ENCODE measurements at regions not wholly inside any gene's neighbourhood (a gene's known extent, or its start where the extent isn't known, plus 50 kb on each side); places are given as distances from the start of the nearest gene placed in this dataset.

GRCh38 chr14:96683562-96684289 is 113.5 kb upstream of the VRK1 start:
- Histone ChIP-seq H3K27ac (no peak overlapping the region), H3K27me3 (no peaks in the 10 kb centered on the region), H3K9me3 (no peaks in the 10 kb centered on the region), H3K4me1 (no peaks in the 10 kb centered on the region), H3K4me3 (no peak overlapping the region), H3K36me3 (no peaks in the 10 kb centered on the region)
- no peak for TF ChIP-seq POLR2A (IDR thresholded peaks at IDR 0.05)
- DNase-seq = no peak

- no peak for TF ChIP-seq CTCF (IDR thresholded peaks at IDR 0.05)
- TF ChIP-seq POLR2A (IDR thresholded peaks at IDR 0.05) = no peak
- no peaks in the 10 kb centered on the region for H3K27me3 ChIP-seq
Observed at GRCh38 chr14:96686126-96686525, 111.1 kb upstream of the VRK1 start.

GRCh38 chr14:96688629-96689028 is 108.6 kb upstream of the VRK1 start:
- TF ChIP-seq POLR2A (IDR thresholded peaks at IDR 0.05) = no peak
- TF ChIP-seq CTCF (IDR thresholded peaks at IDR 0.05) = no peak
- no peak overlapping the region for H3K27ac ChIP-seq
- DNase-seq = no peak

More at GRCh38 chr14:96686126-96686525, 111.1 kb upstream of the VRK1 start:
- no peaks in the 10 kb centered on the region for H3K9me3 ChIP-seq
- no peaks in the 10 kb centered on the region for H3K36me3 ChIP-seq
- no peaks in the 10 kb centered on the region for H3K4me1 ChIP-seq
- H3K27ac ChIP-seq = no peak overlapping the region
- no peak overlapping the region for H3K4me3 ChIP-seq
- DNase-seq = no peak

GRCh38 chr14:96690713-96691383 is 106.3 kb upstream of the VRK1 start:
- DNase-seq = no peak
- H3K36me3 ChIP-seq = no peaks in the 10 kb centered on the region
- no peak overlapping the region for H3K27ac ChIP-seq
- no peak overlapping the region for H3K4me3 ChIP-seq
- H3K4me1 ChIP-seq = no peaks in the 10 kb centered on the region
- H3K27me3 ChIP-seq = no peaks in the 10 kb centered on the region
- TF ChIP-seq CTCF (IDR thresholded peaks at IDR 0.05) = no peak
- no peak for TF ChIP-seq POLR2A (IDR thresholded peaks at IDR 0.05)
- H3K9me3 ChIP-seq = no peaks in the 10 kb centered on the region

More at GRCh38 chr14:96688629-96689028, 108.6 kb upstream of the VRK1 start:
- no peaks in the 10 kb centered on the region for H3K36me3 ChIP-seq
- no peaks in the 10 kb centered on the region for H3K27me3 ChIP-seq
- H3K4me3 ChIP-seq = no peak overlapping the region
- no peaks in the 10 kb centered on the region for H3K9me3 ChIP-seq
- H3K4me1 ChIP-seq = no peaks in the 10 kb centered on the region

- DNase-seq = no peak
- no peaks in the 10 kb centered on the region for H3K9me3 ChIP-seq
- H3K27me3 ChIP-seq = no peaks in the 10 kb centered on the region
- H3K27ac ChIP-seq = no peak overlapping the region
- TF ChIP-seq POLR2A (IDR thresholded peaks at IDR 0.05) (no peak), CTCF (IDR thresholded peaks at IDR 0.05) (no peak)
- H3K4me1 ChIP-seq = no peaks in the 10 kb centered on the region
- no peaks in the 10 kb centered on the region for H3K36me3 ChIP-seq
- no peak overlapping the region for H3K4me3 ChIP-seq
Observed at GRCh38 chr14:96693252-96693820, 103.8 kb upstream of the VRK1 start.

- TF ChIP-seq POLR2A (IDR thresholded peaks at IDR 0.05) = no peak
- TF ChIP-seq CTCF (IDR thresholded peaks at IDR 0.05) = no peak
- DNase-seq = no peak
- Histone ChIP-seq H3K36me3 (no peaks in the 10 kb centered on the region), H3K4me1 (no peaks in the 10 kb centered on the region), H3K27ac (no peak overlapping the region), H3K27me3 (no peaks in the 10 kb centered on the region), H3K4me3 (no peak overlapping the region), H3K9me3 (no peaks in the 10 kb centered on the region)
Observed at GRCh38 chr14:96693987-96694386, 103.2 kb upstream of the VRK1 start.
